Fibroblast of pulmonary artery (primary cell): ENCODE measurements at regions not wholly inside any gene's neighbourhood (a gene's known extent, or its start where the extent isn't known, plus 50 kb on each side); places are given as distances from the start of the nearest gene placed in this dataset.
"Not testable (repeated sequence)": the region's sequence is repeated elsewhere in the genome, so short reads cannot be mapped to it uniquely, and the experiment has no call there.

ENCODE experiments used
- DNase-seq: peaks from one replicate; pipeline ENCODE4 v3.0.0-alpha.2; 2010; ENCODE audit warnings: low read depth
- H3K4me3 ChIP-seq: replicated peaks from 2 replicates; pipeline ENCODE4 v1.5.1; 2011; ENCODE audit warnings: low read depth, mild to moderate bottlenecking, control low read depth, low read length, moderate library complexity
- CTCF ChIP-seq: IDR thresholded peaks from 2 replicates; pipeline ENCODE4 v1.5.1; 2011; ENCODE audit warnings: mild to moderate bottlenecking, control low read depth, low read length, inconsistent platforms; ENCODE audit errors: missing control alignments

- no peak for TF ChIP-seq CTCF
- no peak overlapping the region for H3K4me3 ChIP-seq
- no peak for DNase-seq
Observed at GRCh38 chr6:144954241-144954556, 669.1 kb downstream of the UTRN start.

DNA sequence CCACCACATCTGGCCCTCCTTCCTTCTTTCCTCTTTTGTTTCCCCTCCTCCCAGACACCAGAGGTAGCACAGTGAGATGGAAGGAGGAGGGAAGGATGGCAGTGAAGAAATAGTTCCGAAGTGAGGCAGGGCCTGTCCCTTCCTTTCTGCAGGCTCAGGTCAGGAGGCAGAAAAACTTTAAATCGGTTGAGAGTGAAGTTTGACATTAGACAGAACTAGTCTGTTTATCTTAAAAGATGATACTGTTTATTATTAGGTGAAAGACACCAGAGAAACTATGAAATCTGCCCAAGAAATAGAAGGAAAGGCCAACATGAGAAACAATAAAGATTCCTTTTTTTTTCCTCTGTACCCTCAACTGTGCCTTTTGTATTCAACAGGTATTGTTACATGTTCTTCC lies 670.3 kb downstream of the UTRN start:
- H3K4me3 ChIP-seq = no peak overlapping the region
- no peak for DNase-seq
- TF ChIP-seq CTCF = no peak

DNA sequence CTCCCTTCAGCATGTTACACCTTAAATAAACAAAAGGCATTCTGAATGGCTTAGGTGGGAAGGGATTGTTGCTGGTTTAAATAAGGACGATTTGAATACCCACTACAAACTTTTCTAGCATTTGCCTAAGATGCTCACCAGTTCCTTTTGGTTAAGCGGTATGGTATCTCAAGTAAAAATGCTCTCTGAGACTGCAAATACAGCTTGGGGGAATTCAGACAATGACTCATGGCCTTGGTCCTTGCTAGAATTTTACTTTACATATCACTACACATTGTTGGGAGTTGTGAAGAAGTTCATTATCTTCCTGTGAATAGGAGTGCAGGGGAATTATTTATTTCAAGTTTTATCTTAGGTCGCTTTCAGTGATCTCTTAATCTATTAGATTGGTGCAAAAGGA lies 670.7 kb downstream of the UTRN start:
- TF ChIP-seq CTCF = no peak
- DNase-seq = peak; percentile 15
- H3K4me3 ChIP-seq = no peak overlapping the region

DNA sequence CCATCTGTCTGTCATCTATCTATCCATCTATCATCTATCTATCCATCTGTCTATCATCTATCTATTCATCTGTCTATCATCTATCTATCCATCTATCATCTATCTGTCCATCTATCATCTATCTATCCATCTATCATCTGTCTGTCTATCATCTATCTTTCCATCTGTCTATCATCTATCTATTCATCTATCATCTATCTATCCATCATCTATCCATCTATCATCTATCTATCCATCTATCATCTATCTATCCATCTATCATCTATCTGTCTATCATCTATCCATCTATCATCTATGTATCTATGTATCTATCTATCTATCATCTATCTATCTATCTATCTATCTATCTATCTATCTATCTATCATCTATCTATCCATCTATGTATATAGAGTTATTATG lies 671.6 kb downstream of the UTRN start:
- DNase-seq, H3K4me3 ChIP-seq: not testable (repeated sequence)

DNA sequence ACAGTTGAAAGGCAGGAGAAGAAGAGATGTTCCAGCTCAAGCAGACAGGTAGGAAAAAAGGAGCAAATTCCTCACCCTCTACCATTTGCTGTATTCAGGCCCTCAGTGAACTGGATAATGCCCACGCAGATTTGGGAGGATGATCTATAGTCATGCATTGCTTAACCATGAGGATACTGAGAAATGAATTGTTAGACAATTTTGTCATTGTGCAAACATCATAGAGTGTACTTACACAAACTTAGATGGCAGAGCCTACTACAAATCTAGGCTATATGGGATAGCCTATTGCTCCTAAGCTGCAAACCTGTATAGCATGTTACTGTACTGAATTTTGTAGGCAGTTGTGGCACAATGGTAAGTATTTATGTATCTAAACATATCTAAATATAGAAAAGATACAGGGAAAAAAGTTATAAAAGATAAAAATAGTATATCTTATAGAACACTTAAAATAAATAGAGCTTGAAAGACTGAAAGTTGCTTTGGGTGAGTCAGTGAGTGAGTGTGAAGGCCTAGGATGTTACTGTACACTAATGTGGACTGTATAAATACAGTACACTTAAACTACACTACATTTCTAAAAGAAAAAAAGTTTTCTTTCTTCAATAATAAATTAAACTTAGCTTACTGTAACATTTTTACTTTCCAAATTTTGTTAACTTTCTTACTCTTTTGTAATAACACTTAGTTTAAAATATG lies 672.3 kb downstream of the UTRN start:
- TF ChIP-seq CTCF = no peak
- no peak for DNase-seq
- no peak overlapping the region for H3K4me3 ChIP-seq

- no peak for TF ChIP-seq CTCF
- H3K4me3 ChIP-seq = no peak overlapping the region
- no peak for DNase-seq
Observed at GRCh38 chr6:144969154-144969553, 684.0 kb downstream of the UTRN start.

DNA sequence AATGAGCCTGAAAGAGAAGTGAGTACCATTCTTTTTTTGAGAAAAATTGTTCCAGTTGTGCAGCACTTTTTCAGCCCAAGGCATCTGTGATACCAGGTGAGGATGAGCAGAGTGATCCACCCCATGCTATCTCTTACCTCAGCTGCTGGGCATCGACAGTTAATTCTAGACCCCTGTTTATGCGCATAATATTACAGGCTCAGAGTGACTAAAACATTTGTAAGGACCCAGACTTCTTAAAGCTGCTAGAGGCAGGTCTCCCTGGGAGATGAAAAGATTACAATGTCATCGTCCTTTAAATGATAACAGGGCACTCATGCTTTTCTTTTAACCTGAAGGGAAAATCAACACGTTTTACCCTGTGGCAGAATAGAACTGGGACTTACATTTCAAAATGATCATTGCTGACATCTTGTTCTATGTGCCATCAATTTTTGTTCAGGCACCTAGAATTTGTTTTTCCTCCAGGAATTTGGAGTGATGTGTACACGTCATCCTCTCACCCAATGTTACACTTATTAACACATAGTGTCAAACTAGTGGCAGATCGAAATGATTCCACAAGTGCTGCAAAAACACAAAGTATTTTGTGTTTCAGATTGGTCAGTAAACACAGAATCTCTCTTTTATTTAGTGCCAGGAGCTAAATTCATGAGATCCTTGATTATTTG lies 684.6 kb downstream of the UTRN start:
- no peak for TF ChIP-seq CTCF
- H3K4me3 ChIP-seq = no peak overlapping the region
- no peak for DNase-seq

DNA sequence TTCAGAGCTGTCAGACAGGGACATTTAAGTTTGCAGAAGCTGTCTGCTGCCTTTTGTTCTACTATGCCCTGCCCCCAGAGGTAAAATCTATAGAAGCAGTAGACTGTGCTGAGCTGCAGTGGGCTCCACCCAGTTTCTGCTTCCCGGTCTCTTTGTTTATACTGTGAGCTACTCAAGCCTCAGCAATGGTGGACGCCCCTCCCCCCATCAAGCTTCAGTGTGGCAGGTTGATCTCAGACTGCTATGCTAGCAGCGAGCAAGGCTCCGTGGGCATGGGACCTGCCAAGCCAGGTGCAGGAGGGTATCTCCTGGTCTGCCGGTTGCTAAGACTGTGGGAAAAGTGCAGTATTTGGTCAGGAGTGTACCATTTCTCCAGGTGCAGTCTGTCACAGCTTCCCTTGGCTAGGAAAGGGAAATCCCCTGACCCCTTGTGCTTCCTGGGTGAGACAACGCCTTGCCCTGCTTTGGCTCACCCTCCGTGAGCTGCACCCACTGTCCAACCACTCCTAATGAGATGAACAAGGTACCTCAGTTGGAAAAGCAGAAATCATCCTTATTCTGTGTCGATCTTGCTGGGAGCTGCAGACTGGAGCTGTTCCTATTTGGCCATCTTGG lies 692.2 kb downstream of the UTRN start:
- not testable (repeated sequence) for DNase-seq, H3K4me3 ChIP-seq
